ENCODE measurements at regions not wholly inside any gene's neighbourhood (a gene's known extent, or its start where the extent isn't known, plus 50 kb on each side); places are given as distances from the start of the nearest gene placed in this dataset.

DNA sequence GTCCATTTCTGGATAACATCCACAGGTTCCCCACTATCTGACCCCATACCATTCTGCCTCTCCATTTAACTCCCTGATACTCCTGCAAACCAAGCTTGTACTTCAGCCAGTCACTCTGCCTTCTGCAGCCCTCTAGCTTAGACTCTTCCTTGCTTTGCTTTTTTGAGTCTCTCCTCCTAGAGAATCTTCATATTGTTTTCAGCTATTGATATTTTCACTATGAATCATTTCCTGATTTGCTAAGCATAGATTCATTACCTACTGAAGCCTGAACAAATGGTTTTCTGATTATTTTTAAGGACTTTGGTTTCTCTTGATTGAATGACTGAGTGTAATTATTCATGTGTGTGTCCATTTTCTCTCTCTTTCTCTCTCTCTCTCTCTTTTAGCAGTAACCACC is 2102.3 kb upstream of the CELF4 start:
- H3K4me3 Mint-ChIP-seq (ENCODE audit: unreplicated experiment): no peak overlapping the region
- no peak overlapping the region for H3K27ac Mint-ChIP-seq (ENCODE audit: unreplicated experiment)
- H3K9ac ChIP-seq (ENCODE audit: low read length): no peak overlapping the region
- H3K9me3 ChIP-seq (ENCODE audit: insufficient read depth, low read depth, low read length): no peaks in the 10 kb centered on the region
- H3K36me3 Mint-ChIP-seq (ENCODE audit: low read depth, unreplicated experiment): no peaks in the 10 kb centered on the region
- no peaks in the 10 kb centered on the region for H3K27me3 ChIP-seq (ENCODE audit: insufficient read depth, low read length)
- H3K36me3 ChIP-seq (ENCODE audit: insufficient read depth, low read length): no peaks in the 10 kb centered on the region
- H3K4me1 ChIP-seq (ENCODE audit: insufficient read depth, low read length): no peaks in the 10 kb centered on the region
- TF ChIP-seq EZH2 (IDR thresholded peaks at IDR 0.05; ENCODE audit: insufficient read depth, low read length): no peak
- TF ChIP-seq, protein P1, sequence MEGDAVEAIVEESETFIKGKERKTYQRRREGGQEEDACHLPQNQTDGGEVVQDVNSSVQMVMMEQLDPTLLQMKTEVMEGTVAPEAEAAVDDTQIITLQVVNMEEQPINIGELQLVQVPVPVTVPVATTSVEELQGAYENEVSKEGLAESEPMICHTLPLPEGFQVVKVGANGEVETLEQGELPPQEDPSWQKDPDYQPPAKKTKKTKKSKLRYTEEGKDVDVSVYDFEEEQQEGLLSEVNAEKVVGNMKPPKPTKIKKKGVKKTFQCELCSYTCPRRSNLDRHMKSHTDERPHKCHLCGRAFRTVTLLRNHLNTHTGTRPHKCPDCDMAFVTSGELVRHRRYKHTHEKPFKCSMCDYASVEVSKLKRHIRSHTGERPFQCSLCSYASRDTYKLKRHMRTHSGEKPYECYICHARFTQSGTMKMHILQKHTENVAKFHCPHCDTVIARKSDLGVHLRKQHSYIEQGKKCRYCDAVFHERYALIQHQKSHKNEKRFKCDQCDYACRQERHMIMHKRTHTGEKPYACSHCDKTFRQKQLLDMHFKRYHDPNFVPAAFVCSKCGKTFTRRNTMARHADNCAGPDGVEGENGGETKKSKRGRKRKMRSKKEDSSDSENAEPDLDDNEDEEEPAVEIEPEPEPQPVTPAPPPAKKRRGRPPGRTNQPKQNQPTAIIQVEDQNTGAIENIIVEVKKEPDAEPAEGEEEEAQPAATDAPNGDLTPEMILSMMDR (IDR thresholded peaks at IDR 0.05; ENCODE audit: insufficient read depth, low read depth, low read length): no peak
- H3K79me2 ChIP-seq (ENCODE audit: insufficient read depth, low read length): no peaks in the 10 kb centered on the region
- no peak for FAIRE-seq
- no peak overlapping the region for H3K4me3 ChIP-seq (ENCODE audit: insufficient read depth, low read depth, low read length)
- no peak overlapping the region for H2AFZ ChIP-seq (ENCODE audit: low read depth, low read length)
- no peaks in the 10 kb centered on the region for H3K9me3 Mint-ChIP-seq (ENCODE audit: unreplicated experiment)
- DNase-seq (ENCODE audit: low read depth): no peak
- H3K27me3 Mint-ChIP-seq (ENCODE audit: low read depth, unreplicated experiment): no peaks in the 10 kb centered on the region
- no peaks in the 10 kb centered on the region for H4K20me1 ChIP-seq (ENCODE audit: insufficient read depth, low read length)
- peaks cover 2% of the 10 kb centered on the region for H3K4me1 Mint-ChIP-seq (ENCODE audit: low read depth, unreplicated experiment)
- H3K4me2 ChIP-seq (ENCODE audit: low read length): peak overlapping the region; percentile 20
- no peak overlapping the region for H3K27ac ChIP-seq (ENCODE audit: low read depth, low read length)

- no peak overlapping the region for H3K4me2 ChIP-seq (ENCODE audit: low read length)
- no peak for TF ChIP-seq EZH2 (IDR thresholded peaks at IDR 0.05; ENCODE audit: insufficient read depth, low read length)
- TF ChIP-seq, protein P1 (IDR thresholded peaks at IDR 0.05; ENCODE audit: insufficient read depth, low read depth, low read length): no peak
- Mint-ChIP-seq H3K9me3 (ENCODE audit: unreplicated experiment) (no peaks in the 10 kb centered on the region), H3K27me3 (ENCODE audit: low read depth, unreplicated experiment) (no peaks in the 10 kb centered on the region), H3K27ac (ENCODE audit: unreplicated experiment) (no peak overlapping the region), H3K4me1 (ENCODE audit: low read depth, unreplicated experiment) (peaks cover 2% of the 10 kb centered on the region), H3K36me3 (ENCODE audit: low read depth, unreplicated experiment) (no peaks in the 10 kb centered on the region), H3K4me3 (ENCODE audit: unreplicated experiment) (no peak overlapping the region)
- H3K9ac ChIP-seq (ENCODE audit: low read length): no peak overlapping the region
- DNase-seq (ENCODE audit: low read depth): no peak
- H3K27me3 ChIP-seq (ENCODE audit: insufficient read depth, low read length): no peaks in the 10 kb centered on the region
- no peak overlapping the region for H3K27ac ChIP-seq (ENCODE audit: low read depth, low read length)
- H3K79me2 ChIP-seq (ENCODE audit: insufficient read depth, low read length): no peaks in the 10 kb centered on the region
- no peak overlapping the region for H2AFZ ChIP-seq (ENCODE audit: low read depth, low read length)
- no peaks in the 10 kb centered on the region for H3K36me3 ChIP-seq (ENCODE audit: insufficient read depth, low read length)
- no peaks in the 10 kb centered on the region for H3K9me3 ChIP-seq (ENCODE audit: insufficient read depth, low read depth, low read length)
- FAIRE-seq: no peak
- no peak overlapping the region for H3K4me3 ChIP-seq (ENCODE audit: insufficient read depth, low read depth, low read length)
- H4K20me1 ChIP-seq (ENCODE audit: insufficient read depth, low read length): no peaks in the 10 kb centered on the region
- no peaks in the 10 kb centered on the region for H3K4me1 ChIP-seq (ENCODE audit: insufficient read depth, low read length)
Measured at GRCh38 chr18:39666541-39666940, 2100.9 kb upstream of the CELF4 start.

DNA sequence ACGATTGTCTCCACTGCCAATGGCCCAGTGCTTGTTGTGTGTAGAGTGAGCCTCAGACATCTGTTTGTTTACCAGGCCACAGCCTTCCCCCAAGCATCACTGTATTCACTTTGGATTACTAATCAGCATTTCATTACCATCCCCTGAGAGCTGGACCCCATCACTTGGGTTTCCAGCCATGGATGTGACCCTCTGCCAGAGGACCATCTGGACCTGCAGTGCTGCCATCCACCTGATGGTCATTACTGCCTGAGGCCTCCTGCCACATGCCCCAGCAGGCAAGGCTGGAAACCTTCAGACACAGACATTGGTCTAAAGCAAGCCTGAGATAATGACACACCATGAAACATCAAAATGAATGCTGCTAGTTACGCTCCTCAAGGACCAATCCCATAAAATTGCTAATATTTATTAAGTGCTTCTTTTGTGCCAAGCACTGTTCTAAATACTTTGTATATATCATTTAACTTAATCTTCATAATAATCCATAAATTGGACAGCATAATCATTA is 2096.3 kb upstream of the CELF4 start:
- DNase-seq (ENCODE audit: low read depth): no peak
- Mint-ChIP-seq H3K4me3 (ENCODE audit: unreplicated experiment) (no peak overlapping the region), H3K9me3 (ENCODE audit: unreplicated experiment) (no peaks in the 10 kb centered on the region), H3K4me1 (ENCODE audit: low read depth, unreplicated experiment) (no peaks in the 10 kb centered on the region), H3K36me3 (ENCODE audit: low read depth, unreplicated experiment) (no peaks in the 10 kb centered on the region), H3K27ac (ENCODE audit: unreplicated experiment) (no peak overlapping the region), H3K27me3 (ENCODE audit: low read depth, unreplicated experiment) (no peaks in the 10 kb centered on the region)
- Histone ChIP-seq H3K27me3 (ENCODE audit: insufficient read depth, low read length) (no peaks in the 10 kb centered on the region), H3K79me2 (ENCODE audit: insufficient read depth, low read length) (no peaks in the 10 kb centered on the region), H4K20me1 (ENCODE audit: insufficient read depth, low read length) (no peaks in the 10 kb centered on the region), H3K4me2 (ENCODE audit: low read length) (no peak overlapping the region), H3K9me3 (ENCODE audit: insufficient read depth, low read depth, low read length) (no peaks in the 10 kb centered on the region), H3K4me1 (ENCODE audit: insufficient read depth, low read length) (no peaks in the 10 kb centered on the region), H3K27ac (ENCODE audit: low read depth, low read length) (no peak overlapping the region), H2AFZ (ENCODE audit: low read depth, low read length) (no peak overlapping the region), H3K4me3 (ENCODE audit: insufficient read depth, low read depth, low read length) (no peak overlapping the region), H3K36me3 (ENCODE audit: insufficient read depth, low read length) (no peaks in the 10 kb centered on the region), H3K9ac (ENCODE audit: low read length) (no peak overlapping the region)
- TF ChIP-seq, protein P1 (IDR thresholded peaks at IDR 0.05; ENCODE audit: insufficient read depth, low read depth, low read length): no peak
- no peak for TF ChIP-seq EZH2 (IDR thresholded peaks at IDR 0.05; ENCODE audit: insufficient read depth, low read length)
- no peak for FAIRE-seq
